NCI-H2107 (cell line): ENCODE measurements at regions not wholly inside any gene's neighbourhood (a gene's known extent, or its start where the extent isn't known, plus 50 kb on each side); places are given as distances from the start of the nearest gene placed in this dataset.
"Not testable (repeated sequence)": the region's sequence is repeated elsewhere in the genome, so short reads cannot be mapped to it uniquely, and the experiment has no call there.

Experiments
- DNase-seq: peaks from one replicate; lab custom pipeline; 2025; lab: John Stamatoyannopoulos, UW

GRCh38 chr2:175414882-175415487, 233.5 kb upstream of the ATP5MC3 start:
- peak; percentile 44 for DNase-seq

- DNase-seq: no peak
These were observed 232.8 kb upstream of the ATP5MC3 start for GRCh38 chr2:175414191-175414881.

GRCh38 chr2:175410941-175411340, 229.4 kb upstream of the ATP5MC3 start:
- DNase-seq: not testable (repeated sequence)

- no peak for DNase-seq
These were observed 223.3 kb upstream of the ATP5MC3 start for GRCh38 chr2:175404839-175405238.

GRCh38 chr2:175403599-175404221, 222.2 kb upstream of the ATP5MC3 start:
- no peak for DNase-seq

- DNase-seq: no peak
These were observed 221.1 kb upstream of the ATP5MC3 start for GRCh38 chr2:175402571-175402970.

GRCh38 chr2:175401956-175402469, 220.5 kb upstream of the ATP5MC3 start:
- no peak for DNase-seq

- DNase-seq: no peak
These were observed 219.5 kb upstream of the ATP5MC3 start for GRCh38 chr2:175400975-175401374.

- DNase-seq: no peak
These were observed 217.8 kb upstream of the ATP5MC3 start for GRCh38 chr2:175399326-175399725.

- DNase-seq: no peak
These were observed 217.3 kb upstream of the ATP5MC3 start for GRCh38 chr2:175398848-175399247.

GRCh38 chr2:175396696-175397095, 215.2 kb upstream of the ATP5MC3 start:
- no peak for DNase-seq

GRCh38 chr2:175393851-175394250, 212.3 kb upstream of the ATP5MC3 start:
- no peak for DNase-seq

- DNase-seq: no peak
These were observed 201.8 kb upstream of the ATP5MC3 start for GRCh38 chr2:175383286-175383685.

- DNase-seq: no peak
These were observed 192.2 kb upstream of the ATP5MC3 start for GRCh38 chr2:175373729-175374128.

- DNase-seq: no peak
These were observed 191.5 kb upstream of the ATP5MC3 start for GRCh38 chr2:175372704-175373701.

- DNase-seq: no peak
These were observed 189.9 kb upstream of the ATP5MC3 start for GRCh38 chr2:175371378-175371777.

GRCh38 chr2:175366815-175367214, 185.3 kb upstream of the ATP5MC3 start:
- DNase-seq: peak; percentile 34

- DNase-seq: peak; percentile 3
These were observed 182.2 kb upstream of the ATP5MC3 start for GRCh38 chr2:175363699-175364098.

- DNase-seq: no peak
These were observed 180.8 kb upstream of the ATP5MC3 start for GRCh38 chr2:175362331-175362730.

GRCh38 chr2:175359710-175360109, 178.2 kb upstream of the ATP5MC3 start:
- no peak for DNase-seq

- DNase-seq: no peak
These were observed 175.4 kb upstream of the ATP5MC3 start for GRCh38 chr2:175356901-175357300.

- no peak for DNase-seq
These were observed 173.7 kb upstream of the ATP5MC3 start for GRCh38 chr2:175355246-175355645.
